ENCODE measurements at regions not wholly inside any gene's neighbourhood (a gene's known extent, or its start where the extent isn't known, plus 50 kb on each side); places are given as distances from the start of the nearest gene placed in this dataset.
"Not testable (repeated sequence)": the region's sequence is repeated elsewhere in the genome, so short reads cannot be mapped to it uniquely, and the experiment has no call there.

- DNase-seq (ENCODE audit: low spot score): no peak
Measured at GRCh38 chr9:108277216-108277615, 578.6 kb downstream of the ACTL7B start.

- no peak for DNase-seq (ENCODE audit: low spot score)
Measured at GRCh38 chr9:108275906-108276305, 579.9 kb downstream of the ACTL7B start.

GRCh38 chr9:108274971-108275370 lies 580.8 kb downstream of the ACTL7B start:
- no peak for DNase-seq (ENCODE audit: low spot score)

- no peak for DNase-seq (ENCODE audit: low spot score)
Measured at GRCh38 chr9:108273988-108274387, 581.8 kb downstream of the ACTL7B start.

- DNase-seq (ENCODE audit: low spot score): peak; percentile 87
Measured at GRCh38 chr9:108272349-108272899, 583.4 kb downstream of the ACTL7B start.

- DNase-seq (ENCODE audit: low spot score): peak; percentile 61
Measured at GRCh38 chr9:108271646-108272348, 584.0 kb downstream of the ACTL7B start.

- DNase-seq (ENCODE audit: low spot score): no peak
Measured at GRCh38 chr9:108271236-108271635, 584.5 kb downstream of the ACTL7B start.

- DNase-seq (ENCODE audit: low spot score): no peak
Measured at GRCh38 chr9:108270561-108270960, 585.2 kb downstream of the ACTL7B start.

GRCh38 chr9:108270051-108270450 lies 585.7 kb downstream of the ACTL7B start:
- DNase-seq (ENCODE audit: low spot score): peak; percentile 5

- DNase-seq (ENCODE audit: low spot score): no peak
Measured at GRCh38 chr9:108269371-108269770, 586.4 kb downstream of the ACTL7B start.

- DNase-seq (ENCODE audit: low spot score): no peak
Measured at GRCh38 chr9:108265065-108265464, 590.7 kb downstream of the ACTL7B start.

- DNase-seq (ENCODE audit: low spot score): no peak
Measured at GRCh38 chr9:108264093-108264492, 591.7 kb downstream of the ACTL7B start.

GRCh38 chr9:108262836-108263235 lies 593.0 kb downstream of the ACTL7B start:
- no peak for DNase-seq (ENCODE audit: low spot score)

- no peak for DNase-seq (ENCODE audit: low spot score)
Measured at GRCh38 chr9:108259917-108260675, 595.7 kb downstream of the ACTL7B start.

- no peak for DNase-seq (ENCODE audit: low spot score)
Measured at GRCh38 chr9:108258640-108259039, 597.1 kb downstream of the ACTL7B start.

- peak; percentile 27 for DNase-seq (ENCODE audit: low spot score)
Measured at GRCh38 chr9:108257382-108257781, 598.4 kb downstream of the ACTL7B start.

- DNase-seq (ENCODE audit: low spot score): no peak
Measured at GRCh38 chr9:108254236-108254635, 601.5 kb downstream of the ACTL7B start.

GRCh38 chr9:108247391-108247790 lies 608.4 kb downstream of the ACTL7B start:
- DNase-seq (ENCODE audit: low spot score): not testable (repeated sequence)

- no peak for DNase-seq (ENCODE audit: low spot score)
Measured at GRCh38 chr9:108245901-108246300, 609.9 kb downstream of the ACTL7B start.

- DNase-seq (ENCODE audit: low spot score): no peak
Measured at GRCh38 chr9:108245331-108245730, 610.5 kb downstream of the ACTL7B start.

GRCh38 chr9:108244686-108245085 lies 611.1 kb downstream of the ACTL7B start:
- DNase-seq (ENCODE audit: low spot score): no peak

- no peak for DNase-seq (ENCODE audit: low spot score)
Measured at GRCh38 chr9:108241384-108242073, 614.3 kb downstream of the ACTL7B start.
